Upper lobe of left lung (tissue), 4 donors: ENCODE measurements at regions not wholly inside any gene's neighbourhood (a gene's known extent, or its start where the extent isn't known, plus 50 kb on each side); places are given as distances from the start of the nearest gene placed in this dataset.

Experiments used
- CTCF ChIP-seq, 6 experiments: fragments of 450-650 bp in 4 of 6; fragments of 200-600 bp in 2 of 6; sonication (generic) in 2 of 6; IDR thresholded peaks; one replicate each; pipeline ENCODE4 v1.5.1; 2016 to 2019; ENCODE audit warnings: antibody characterized with exemption in 6 of 6
- POLR2A ChIP-seq, 4 donors: fragments of 450-650 bp; IDR thresholded peaks; one replicate each; pipeline ENCODE4 v1.5.1; 2016 to 2017; ENCODE audit warnings: antibody characterized with exemption in 4 of 4, mild to moderate bottlenecking in 2 of 4

DNA sequence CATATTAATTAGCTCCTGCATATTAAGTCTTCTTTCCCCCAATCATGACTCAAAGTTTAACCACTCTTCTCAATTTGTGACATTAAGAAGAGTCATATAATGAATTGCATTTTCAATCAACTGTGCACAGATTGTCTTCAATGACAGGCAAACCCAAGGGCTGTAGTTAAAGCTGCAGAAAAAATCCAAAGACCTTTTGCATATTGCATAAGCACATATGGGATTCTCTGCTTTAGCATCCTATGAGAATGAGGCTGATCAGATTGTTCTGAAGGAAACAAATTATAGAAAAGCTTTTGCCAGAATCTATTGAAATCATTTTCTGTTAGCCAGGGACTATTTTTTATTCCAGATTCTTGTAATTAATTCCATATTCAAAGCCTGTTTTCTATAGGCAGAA is 112.3 kb downstream of the FAM170A start:
- no peak for TF ChIP-seq CTCF (IDR thresholded peaks at IDR 0.05)
- no peak for TF ChIP-seq POLR2A (IDR thresholded peaks at IDR 0.05)
